A673 (cell line): ENCODE measurements at regions not wholly inside any gene's neighbourhood (a gene's known extent, or its start where the extent isn't known, plus 50 kb on each side); places are given as distances from the start of the nearest gene placed in this dataset.

Experiments
- BruUV-seq: library from RNA; stranded (reverse); fragments of 400-500 nt; replicated peaks from 2 replicates; lab custom pipeline; 2021; lab: Mats Ljungman, UMichigan
- CTCF ChIA-PET: fragments of 300-600 bp; sonication (Branson Sonifier 250); formaldehyde crosslinking; loops from one replicate; lab custom pipeline; 2022; ENCODE audit warnings: antibody characterized with exemption; lab: Charles Lee
- POLR2A ChIA-PET: fragments of 300-600 bp; sonication (Branson Sonifier 250); formaldehyde crosslinking; loops from one replicate; lab custom pipeline; 2022; ENCODE audit warnings: antibody characterized with exemption; ENCODE audit not compliant: low non-redundant PET; lab: Charles Lee
- DNase-seq: peaks from one replicate; pipeline ENCODE4 v3.0.0-alpha.2; 2015; ENCODE audit warnings: low spot score
- H3K27ac ChIP-seq: fragments of 200-600 bp; sonication (generic); 2 replicates; pipeline ENCODE4 v1.5.1; 2016; ENCODE audit warnings: mixed run types, low read depth, mild to moderate bottlenecking, mixed read lengths, antibody characterized with exemption, low read length; ENCODE audit not compliant: poor library complexity, severe bottlenecking
- H3K27me3 ChIP-seq: fragments of 200-600 bp; sonication (generic); replicated peaks from 2 replicates; pipeline ENCODE4 v1.6.1; 2017; ENCODE audit warnings: mixed run types, low read depth, mild to moderate bottlenecking, mixed read lengths, antibody characterized with exemption, low read length; ENCODE audit not compliant: insufficient read depth, poor library complexity
- H3K36me3 ChIP-seq: fragments of 200-600 bp; sonication (generic); 2 replicates; pipeline ENCODE4 v1.6.1; 2016; ENCODE audit warnings: mixed run types, mild to moderate bottlenecking, mixed read lengths, antibody characterized with exemption, low read length; ENCODE audit not compliant: insufficient read depth, poor library complexity, severe bottlenecking
- H3K4me1 ChIP-seq: fragments of 200-600 bp; sonication (generic); 2 replicates; pipeline ENCODE4 v1.6.1; 2017; ENCODE audit warnings: mixed run types, mild to moderate bottlenecking, mixed read lengths, antibody characterized with exemption, low read length; ENCODE audit not compliant: insufficient read depth, poor library complexity, severe bottlenecking
- H3K4me3 ChIP-seq: fragments of 200-600 bp; sonication (generic); 2 replicates; pipeline ENCODE4 v1.5.1; 2016; ENCODE audit warnings: low read depth, mixed run types, mild to moderate bottlenecking, mixed read lengths, low read length; ENCODE audit not compliant: poor library complexity, severe bottlenecking
- H3K9me3 ChIP-seq: fragments of 200-600 bp; sonication (generic); 2 replicates; pipeline ENCODE4 v1.6.1; 2016; ENCODE audit warnings: mixed run types, low read depth, mild to moderate bottlenecking, mixed read lengths, antibody characterized with exemption, low read length; ENCODE audit not compliant: poor library complexity, severe bottlenecking
- CTCF ChIP-seq: fragments of 300-800, 200-600 bp; sonication (generic); conservative IDR thresholded peaks from 2 replicates; pipeline ENCODE4 v1.5.1; 2017; ENCODE audit warnings: low read depth, mild to moderate bottlenecking, antibody characterized with exemption, low read length, moderate library complexity, mixed read lengths
- EZH2 ChIP-seq: fragments of 200-600 bp; sonication (generic); IDR thresholded peaks from 2 replicates; pipeline ENCODE4 v1.6.1; 2017; ENCODE audit warnings: borderline replicate concordance, low read depth, mild to moderate bottlenecking, mixed read lengths, antibody characterized with exemption, low read length; ENCODE audit not compliant: poor library complexity, severe bottlenecking
- intact Hi-C: fragments of 100-400 bp; cut with micrococcal nuclease; formaldehyde crosslinking; loops from one replicate; pipeline ENCODE4 v1.10.0; 2022; ENCODE audit not compliant: unreplicated experiment

GRCh38 chr6:106771822-106772221, 142.4 kb downstream of the QRSL1 start:
- intact Hi-C loops, result no loop called here
- Histone ChIP-seq H3K9me3 (peaks cover 10% of the 10 kb centered on the region), H3K4me1 (no peaks in the 10 kb centered on the region), H3K27ac (no peak overlapping the region), H3K4me3 (no peak overlapping the region), H3K36me3 (no peaks in the 10 kb centered on the region), H3K27me3 (no peaks in the 10 kb centered on the region)
- ChIA-PET CTCF (no interaction called here), POLR2A (no interaction called here)
- no TSS peak for BruUV-seq
- no peak for TF ChIP-seq CTCF
- no peak for TF ChIP-seq EZH2
- DNase-seq, result no peak

- DNase-seq, result no peak
- intact Hi-C loops, result no loop called here
- TF ChIP-seq CTCF (no peak), EZH2 (no peak)
- Histone ChIP-seq H3K36me3 (no peaks in the 10 kb centered on the region), H3K4me3 (no peak overlapping the region), H3K27me3 (no peaks in the 10 kb centered on the region), H3K4me1 (no peaks in the 10 kb centered on the region), H3K9me3 (peaks cover 10% of the 10 kb centered on the region), H3K27ac (no peak overlapping the region)
- BruUV-seq, result no TSS peak
- CTCF ChIA-PET, result no interaction called here
- POLR2A ChIA-PET, result no interaction called here
Observed at GRCh38 chr6:106770663-106771062, 141.3 kb downstream of the QRSL1 start.

- POLR2A ChIA-PET, result no interaction called here
Observed at GRCh38 chr6:106770081-106770480, 140.7 kb downstream of the QRSL1 start.

More at GRCh38 chr6:106770081-106770480, 140.7 kb downstream of the QRSL1 start:
- TF ChIP-seq EZH2, result no peak
- no peak for TF ChIP-seq CTCF
- Histone ChIP-seq H3K27me3 (no peaks in the 10 kb centered on the region), H3K36me3 (no peaks in the 10 kb centered on the region), H3K27ac (no peak overlapping the region), H3K4me1 (no peaks in the 10 kb centered on the region), H3K9me3 (peaks cover 10% of the 10 kb centered on the region), H3K4me3 (no peak overlapping the region)
- intact Hi-C loops, result no loop called here
- no TSS peak for BruUV-seq
- DNase-seq, result no peak
- CTCF ChIA-PET, result no interaction called here
